ENCODE measurements at regions not wholly inside any gene's neighbourhood (a gene's known extent, or its start where the extent isn't known, plus 50 kb on each side); places are given as distances from the start of the nearest gene placed in this dataset.
"Not testable (repeated sequence)": the region's sequence is repeated elsewhere in the genome, so short reads cannot be mapped to it uniquely, and the experiment has no call there.

GRCh38 chr9:42339671-42340434, 156.4 kb downstream of the SPATA31A6 start:
- H3K4me1 Mint-ChIP-seq (ENCODE audit: low read depth); H3K36me3 Mint-ChIP-seq (ENCODE audit: low read depth); H3K27me3 Mint-ChIP-seq (ENCODE audit: insufficient read depth); H3K9me3 Mint-ChIP-seq; H3K27ac Mint-ChIP-seq; DNase-seq (ENCODE audit: low spot score); H3K4me3 Mint-ChIP-seq; intact Hi-C loops (cut with micrococcal nuclease): not testable (repeated sequence)

- intact Hi-C loops (cut with micrococcal nuclease); DNase-seq (ENCODE audit: low spot score); H3K4me1 Mint-ChIP-seq (ENCODE audit: low read depth); H3K4me3 Mint-ChIP-seq; H3K36me3 Mint-ChIP-seq (ENCODE audit: low read depth); H3K27ac Mint-ChIP-seq; H3K9me3 Mint-ChIP-seq; H3K27me3 Mint-ChIP-seq (ENCODE audit: insufficient read depth): not testable (repeated sequence)
These were observed 156.9 kb downstream of the SPATA31A6 start for GRCh38 chr9:42340435-42340723.

- H3K4me3 Mint-ChIP-seq; H3K27ac Mint-ChIP-seq; DNase-seq (ENCODE audit: low spot score); intact Hi-C loops (cut with micrococcal nuclease); H3K9me3 Mint-ChIP-seq; H3K36me3 Mint-ChIP-seq (ENCODE audit: low read depth); H3K27me3 Mint-ChIP-seq (ENCODE audit: insufficient read depth); H3K4me1 Mint-ChIP-seq (ENCODE audit: low read depth): not testable (repeated sequence)
These were observed 158.4 kb downstream of the SPATA31A6 start for GRCh38 chr9:42341860-42342259.

- H3K27ac Mint-ChIP-seq; H3K36me3 Mint-ChIP-seq (ENCODE audit: low read depth); H3K4me1 Mint-ChIP-seq (ENCODE audit: low read depth); H3K27me3 Mint-ChIP-seq (ENCODE audit: insufficient read depth); intact Hi-C loops (cut with micrococcal nuclease); H3K4me3 Mint-ChIP-seq; DNase-seq (ENCODE audit: low spot score); H3K9me3 Mint-ChIP-seq: not testable (repeated sequence)
These were observed 158.8 kb downstream of the SPATA31A6 start for GRCh38 chr9:42342297-42342696.

GRCh38 chr9:42344508-42344907, 161.0 kb downstream of the SPATA31A6 start:
- H3K36me3 Mint-ChIP-seq (ENCODE audit: low read depth); H3K9me3 Mint-ChIP-seq; H3K4me3 Mint-ChIP-seq; intact Hi-C loops (cut with micrococcal nuclease); H3K27me3 Mint-ChIP-seq (ENCODE audit: insufficient read depth); H3K27ac Mint-ChIP-seq; DNase-seq (ENCODE audit: low spot score); H3K4me1 Mint-ChIP-seq (ENCODE audit: low read depth): not testable (repeated sequence)

GRCh38 chr9:42346916-42347315, 163.5 kb downstream of the SPATA31A6 start:
- DNase-seq (ENCODE audit: low spot score); H3K36me3 Mint-ChIP-seq (ENCODE audit: low read depth); H3K4me3 Mint-ChIP-seq; H3K27me3 Mint-ChIP-seq (ENCODE audit: insufficient read depth); H3K4me1 Mint-ChIP-seq (ENCODE audit: low read depth); intact Hi-C loops (cut with micrococcal nuclease); H3K9me3 Mint-ChIP-seq; H3K27ac Mint-ChIP-seq: not testable (repeated sequence)

GRCh38 chr9:42349181-42349580, 165.7 kb downstream of the SPATA31A6 start:
- H3K36me3 Mint-ChIP-seq (ENCODE audit: low read depth); H3K27ac Mint-ChIP-seq; H3K4me3 Mint-ChIP-seq; intact Hi-C loops (cut with micrococcal nuclease); H3K9me3 Mint-ChIP-seq; DNase-seq (ENCODE audit: low spot score); H3K4me1 Mint-ChIP-seq (ENCODE audit: low read depth); H3K27me3 Mint-ChIP-seq (ENCODE audit: insufficient read depth): not testable (repeated sequence)

- H3K9me3 Mint-ChIP-seq; intact Hi-C loops (cut with micrococcal nuclease); H3K27me3 Mint-ChIP-seq (ENCODE audit: insufficient read depth); H3K36me3 Mint-ChIP-seq (ENCODE audit: low read depth); DNase-seq (ENCODE audit: low spot score); H3K27ac Mint-ChIP-seq; H3K4me3 Mint-ChIP-seq; H3K4me1 Mint-ChIP-seq (ENCODE audit: low read depth): not testable (repeated sequence)
These were observed 167.0 kb downstream of the SPATA31A6 start for GRCh38 chr9:42350412-42350811.

- peaks cover 18% of the 10 kb centered on the region for H3K27me3 Mint-ChIP-seq (ENCODE audit: insufficient read depth)
- H3K9me3 Mint-ChIP-seq; intact Hi-C loops (cut with micrococcal nuclease); H3K36me3 Mint-ChIP-seq (ENCODE audit: low read depth); H3K4me1 Mint-ChIP-seq (ENCODE audit: low read depth); DNase-seq (ENCODE audit: low spot score); H3K27ac Mint-ChIP-seq; H3K4me3 Mint-ChIP-seq: not testable (repeated sequence)
These were observed 174.3 kb downstream of the SPATA31A6 start for GRCh38 chr9:42357604-42358373.

- H3K4me3 Mint-ChIP-seq; H3K27ac Mint-ChIP-seq; H3K36me3 Mint-ChIP-seq (ENCODE audit: low read depth); DNase-seq (ENCODE audit: low spot score); H3K4me1 Mint-ChIP-seq (ENCODE audit: low read depth); intact Hi-C loops (cut with micrococcal nuclease); H3K9me3 Mint-ChIP-seq: not testable (repeated sequence)
- peaks cover 18% of the 10 kb centered on the region for H3K27me3 Mint-ChIP-seq (ENCODE audit: insufficient read depth)
These were observed 175.3 kb downstream of the SPATA31A6 start for GRCh38 chr9:42358626-42359247.

- H3K27ac Mint-ChIP-seq; H3K4me1 Mint-ChIP-seq (ENCODE audit: low read depth); intact Hi-C loops (cut with micrococcal nuclease); H3K36me3 Mint-ChIP-seq (ENCODE audit: low read depth); H3K9me3 Mint-ChIP-seq; H3K27me3 Mint-ChIP-seq (ENCODE audit: insufficient read depth); DNase-seq (ENCODE audit: low spot score); H3K4me3 Mint-ChIP-seq: not testable (repeated sequence)
These were observed 181.2 kb downstream of the SPATA31A6 start for GRCh38 chr9:42364410-42365243.

GRCh38 chr9:42365244-42365945, 181.9 kb downstream of the SPATA31A6 start:
- DNase-seq (ENCODE audit: low spot score); H3K36me3 Mint-ChIP-seq (ENCODE audit: low read depth); H3K27me3 Mint-ChIP-seq (ENCODE audit: insufficient read depth); H3K4me3 Mint-ChIP-seq; H3K4me1 Mint-ChIP-seq (ENCODE audit: low read depth); H3K27ac Mint-ChIP-seq; H3K9me3 Mint-ChIP-seq; intact Hi-C loops (cut with micrococcal nuclease): not testable (repeated sequence)
